A673 (cell line): ENCODE measurements at regions not wholly inside any gene's neighbourhood (a gene's known extent, or its start where the extent isn't known, plus 50 kb on each side); places are given as distances from the start of the nearest gene placed in this dataset.

Source experiments
- BruUV-seq: library from RNA; stranded (reverse); fragments of 400-500 nt; replicated peaks from 2 replicates; lab custom pipeline; 2021; lab: Mats Ljungman, UMichigan
- CTCF ChIA-PET: fragments of 300-600 bp; sonication (Branson Sonifier 250); formaldehyde crosslinking; loops from one replicate; lab custom pipeline; 2022; ENCODE audit warnings: antibody characterized with exemption; lab: Charles Lee
- POLR2A ChIA-PET: fragments of 300-600 bp; sonication (Branson Sonifier 250); formaldehyde crosslinking; loops from one replicate; lab custom pipeline; 2022; ENCODE audit warnings: antibody characterized with exemption; ENCODE audit not compliant: low non-redundant PET; lab: Charles Lee
- DNase-seq: peaks from one replicate; pipeline ENCODE4 v3.0.0-alpha.2; 2015; ENCODE audit warnings: low spot score
- H3K27ac ChIP-seq: fragments of 200-600 bp; sonication (generic); 2 replicates; pipeline ENCODE4 v1.5.1; 2016; ENCODE audit warnings: mixed run types, low read depth, mild to moderate bottlenecking, mixed read lengths, antibody characterized with exemption, low read length; ENCODE audit not compliant: poor library complexity, severe bottlenecking
- H3K27me3 ChIP-seq: fragments of 200-600 bp; sonication (generic); replicated peaks from 2 replicates; pipeline ENCODE4 v1.6.1; 2017; ENCODE audit warnings: mixed run types, low read depth, mild to moderate bottlenecking, mixed read lengths, antibody characterized with exemption, low read length; ENCODE audit not compliant: insufficient read depth, poor library complexity
- H3K36me3 ChIP-seq: fragments of 200-600 bp; sonication (generic); 2 replicates; pipeline ENCODE4 v1.6.1; 2016; ENCODE audit warnings: mixed run types, mild to moderate bottlenecking, mixed read lengths, antibody characterized with exemption, low read length; ENCODE audit not compliant: insufficient read depth, poor library complexity, severe bottlenecking
- H3K4me1 ChIP-seq: fragments of 200-600 bp; sonication (generic); 2 replicates; pipeline ENCODE4 v1.6.1; 2017; ENCODE audit warnings: mixed run types, mild to moderate bottlenecking, mixed read lengths, antibody characterized with exemption, low read length; ENCODE audit not compliant: insufficient read depth, poor library complexity, severe bottlenecking
- H3K4me3 ChIP-seq: fragments of 200-600 bp; sonication (generic); 2 replicates; pipeline ENCODE4 v1.5.1; 2016; ENCODE audit warnings: low read depth, mixed run types, mild to moderate bottlenecking, mixed read lengths, low read length; ENCODE audit not compliant: poor library complexity, severe bottlenecking
- H3K9me3 ChIP-seq: fragments of 200-600 bp; sonication (generic); 2 replicates; pipeline ENCODE4 v1.6.1; 2016; ENCODE audit warnings: mixed run types, low read depth, mild to moderate bottlenecking, mixed read lengths, antibody characterized with exemption, low read length; ENCODE audit not compliant: poor library complexity, severe bottlenecking
- CTCF ChIP-seq: fragments of 300-800, 200-600 bp; sonication (generic); conservative IDR thresholded peaks from 2 replicates; pipeline ENCODE4 v1.5.1; 2017; ENCODE audit warnings: low read depth, mild to moderate bottlenecking, antibody characterized with exemption, low read length, moderate library complexity, mixed read lengths
- EZH2 ChIP-seq: fragments of 200-600 bp; sonication (generic); IDR thresholded peaks from 2 replicates; pipeline ENCODE4 v1.6.1; 2017; ENCODE audit warnings: borderline replicate concordance, low read depth, mild to moderate bottlenecking, mixed read lengths, antibody characterized with exemption, low read length; ENCODE audit not compliant: poor library complexity, severe bottlenecking
- intact Hi-C: fragments of 100-400 bp; cut with micrococcal nuclease; formaldehyde crosslinking; loops from one replicate; pipeline ENCODE4 v1.10.0; 2022; ENCODE audit not compliant: unreplicated experiment

- H3K27me3 ChIP-seq = no peaks in the 10 kb centered on the region
- ChIA-PET POLR2A (no interaction called here), CTCF (no interaction called here)
- TF ChIP-seq EZH2 (no peak), CTCF (no peak)
- intact Hi-C loops = no loop called here
- DNase-seq = no peak
- BruUV-seq = no TSS peak
- H3K4me3 ChIP-seq = no peak overlapping the region
- H3K9me3 ChIP-seq = no peaks in the 10 kb centered on the region
- H3K27ac ChIP-seq = no peak overlapping the region
- no peaks in the 10 kb centered on the region for H3K4me1 ChIP-seq
- H3K36me3 ChIP-seq = no peaks in the 10 kb centered on the region
These were observed 160.5 kb upstream of the CCDC54 start for GRCh38 chr3:107216711-107217110.

GRCh38 chr3:107217172-107217571 is 160.1 kb upstream of the CCDC54 start:
- no peak overlapping the region for H3K27ac ChIP-seq
- CTCF ChIA-PET = no interaction called here
- no peaks in the 10 kb centered on the region for H3K9me3 ChIP-seq
- TF ChIP-seq CTCF (no peak), EZH2 (no peak)
- no peaks in the 10 kb centered on the region for H3K4me1 ChIP-seq
- H3K4me3 ChIP-seq = no peak overlapping the region
- no TSS peak for BruUV-seq
- no peaks in the 10 kb centered on the region for H3K27me3 ChIP-seq
- POLR2A ChIA-PET = no interaction called here
- H3K36me3 ChIP-seq = no peaks in the 10 kb centered on the region
- peak; percentile 23 for DNase-seq
- intact Hi-C loops = no loop called here

GRCh38 chr3:107218864-107219269 is 158.4 kb upstream of the CCDC54 start:
- TF ChIP-seq EZH2 (no peak), CTCF (no peak)
- no peak overlapping the region for H3K27ac ChIP-seq
- BruUV-seq = no TSS peak
- ChIA-PET CTCF (no interaction called here), POLR2A (no interaction called here)
- H3K4me3 ChIP-seq = no peak overlapping the region
- no peaks in the 10 kb centered on the region for H3K4me1 ChIP-seq
- H3K9me3 ChIP-seq = no peaks in the 10 kb centered on the region
- no peaks in the 10 kb centered on the region for H3K27me3 ChIP-seq
- intact Hi-C loops = no loop called here
- no peaks in the 10 kb centered on the region for H3K36me3 ChIP-seq
- no peak for DNase-seq
